HEK293 (cell line): ENCODE measurements at regions not wholly inside any gene's neighbourhood (a gene's known extent, or its start where the extent isn't known, plus 50 kb on each side); places are given as distances from the start of the nearest gene placed in this dataset.

ENCODE experiments used
- ZNF214 ChIP-seq: fragments of 450-650 bp; formaldehyde crosslinking; IDR thresholded peaks from 2 replicates; pipeline ENCODE4 v1.5.1; 2017; ENCODE audit warnings: missing biosample characterization, mild to moderate bottlenecking, missing genetic modification characterization, borderline replicate concordance
- ZNF24 ChIP-seq: fragments of 450-650 bp; formaldehyde crosslinking; IDR thresholded peaks from 2 replicates; pipeline ENCODE4 v1.5.1; 2016; ENCODE audit warnings: missing biosample characterization, missing genetic modification characterization

GRCh38 chr6:170159022-170159965 is 131.6 kb downstream of the DLL1 start:
- TF ChIP-seq ZNF24 = no peak
- no peak for TF ChIP-seq ZNF214 (tag by site-specific recombination)
